ENCODE measurements at regions not wholly inside any gene's neighbourhood (a gene's known extent, or its start where the extent isn't known, plus 50 kb on each side); places are given as distances from the start of the nearest gene placed in this dataset.

DNA sequence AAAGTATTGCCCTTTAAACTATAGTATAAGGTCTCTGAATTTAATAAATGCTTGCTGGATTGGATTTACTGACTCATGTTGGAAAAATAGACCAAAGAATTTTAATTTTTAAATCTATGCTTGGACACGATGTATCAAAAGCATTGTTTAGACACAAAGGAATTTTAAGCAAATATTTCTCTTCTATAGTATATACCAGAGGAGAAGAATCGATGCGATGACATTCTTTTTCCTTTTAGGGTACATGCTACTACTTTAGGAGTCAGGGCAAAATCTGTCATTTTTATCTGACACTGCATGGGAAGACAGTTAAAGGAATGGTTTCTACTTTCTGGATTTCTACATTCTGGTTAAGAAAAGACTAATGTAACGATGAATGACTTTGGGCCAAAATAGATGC, 339.9 kb downstream of the BMPER start:
- no peak for TF ChIP-seq POLR2A (conservative IDR thresholded peaks at IDR 0.05)
- no peak for TF ChIP-seq ZNF589 (CRISPR knock-in tag; IDR thresholded peaks at IDR 0.05; ENCODE audit: low read depth)
- TF ChIP-seq, protein P1, sequence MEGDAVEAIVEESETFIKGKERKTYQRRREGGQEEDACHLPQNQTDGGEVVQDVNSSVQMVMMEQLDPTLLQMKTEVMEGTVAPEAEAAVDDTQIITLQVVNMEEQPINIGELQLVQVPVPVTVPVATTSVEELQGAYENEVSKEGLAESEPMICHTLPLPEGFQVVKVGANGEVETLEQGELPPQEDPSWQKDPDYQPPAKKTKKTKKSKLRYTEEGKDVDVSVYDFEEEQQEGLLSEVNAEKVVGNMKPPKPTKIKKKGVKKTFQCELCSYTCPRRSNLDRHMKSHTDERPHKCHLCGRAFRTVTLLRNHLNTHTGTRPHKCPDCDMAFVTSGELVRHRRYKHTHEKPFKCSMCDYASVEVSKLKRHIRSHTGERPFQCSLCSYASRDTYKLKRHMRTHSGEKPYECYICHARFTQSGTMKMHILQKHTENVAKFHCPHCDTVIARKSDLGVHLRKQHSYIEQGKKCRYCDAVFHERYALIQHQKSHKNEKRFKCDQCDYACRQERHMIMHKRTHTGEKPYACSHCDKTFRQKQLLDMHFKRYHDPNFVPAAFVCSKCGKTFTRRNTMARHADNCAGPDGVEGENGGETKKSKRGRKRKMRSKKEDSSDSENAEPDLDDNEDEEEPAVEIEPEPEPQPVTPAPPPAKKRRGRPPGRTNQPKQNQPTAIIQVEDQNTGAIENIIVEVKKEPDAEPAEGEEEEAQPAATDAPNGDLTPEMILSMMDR (IDR thresholded peaks at IDR 0.05 in 2 of 3, conservative IDR thresholded peaks at IDR 0.05 in 1 of 3; ENCODE audit: insufficient read depth in 2 of 3, low read depth in 1 of 3, low read length in 3 of 3) = no peak
- no peak for TF ChIP-seq SMAD1 (IDR thresholded peaks at IDR 0.05; ENCODE audit: low read depth, low read length, partially characterized antibody)
